ENCODE measurements at regions not wholly inside any gene's neighbourhood (a gene's known extent, or its start where the extent isn't known, plus 50 kb on each side); places are given as distances from the start of the nearest gene placed in this dataset.
"Not testable (repeated sequence)": the region's sequence is repeated elsewhere in the genome, so short reads cannot be mapped to it uniquely, and the experiment has no call there.

DNA sequence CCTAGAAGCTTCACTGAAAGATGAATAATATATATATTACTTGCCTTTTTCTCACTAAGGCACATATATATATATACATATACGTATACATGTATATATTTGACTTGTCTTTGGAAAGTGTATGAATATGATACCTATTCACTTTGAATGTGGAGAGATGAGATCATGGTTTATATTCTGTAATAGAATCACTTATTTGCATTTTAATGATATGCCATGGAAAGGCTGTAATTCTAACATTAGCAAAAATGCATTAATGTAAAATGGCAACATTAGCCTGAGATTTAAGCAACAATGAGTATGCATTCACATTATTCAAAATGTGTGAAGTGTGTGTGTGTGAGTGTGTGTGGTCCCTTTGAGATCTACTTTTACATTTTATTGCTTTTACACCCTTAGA is 54.5 kb upstream of the PRKD1 start:
- ATAC-seq (ENCODE audit: low read depth in 2 of 2), result no peak
- DNase-seq, result no peak
- H3K4me3 Mint-ChIP-seq, result no peak overlapping the region
- H3K9me3 Mint-ChIP-seq, result peaks cover 0 to 3% (median under 1%) of the 10 kb centered on the region in 7 donors
- no peaks in the 10 kb centered on the region for H3K36me3 Mint-ChIP-seq
- H3K4me1 Mint-ChIP-seq, result no peaks in the 10 kb centered on the region
- no peak overlapping the region for H3K27ac Mint-ChIP-seq
- H3K27me3 Mint-ChIP-seq, result no peaks in the 10 kb centered on the region

DNA sequence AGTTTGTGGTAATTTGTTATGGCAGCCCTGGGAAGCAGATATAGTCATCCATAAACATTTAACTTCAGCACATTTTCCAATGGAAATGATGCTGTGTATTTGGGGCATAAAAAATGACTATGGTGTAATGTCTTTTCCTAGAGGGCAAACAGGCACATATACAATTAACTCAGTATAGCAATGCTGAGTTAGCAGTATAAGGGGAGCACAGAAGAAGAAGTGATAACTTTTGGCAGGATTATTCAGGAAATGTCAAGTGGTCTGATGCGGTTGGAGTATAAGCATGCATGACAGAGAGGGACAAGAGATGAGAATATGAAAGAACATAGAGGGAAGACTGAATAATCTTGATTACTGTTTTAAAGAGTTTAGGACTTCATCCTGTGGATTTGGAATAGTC is 55.3 kb upstream of the PRKD1 start:
- Mint-ChIP-seq H3K4me3 (no peak overlapping the region), H3K27ac (no peak overlapping the region), H3K4me1 (no peaks in the 10 kb centered on the region), H3K36me3 (no peaks in the 10 kb centered on the region), H3K9me3 (peaks cover 0 to 1% (median 0%) of the 10 kb centered on the region in 7 donors), H3K27me3 (no peaks in the 10 kb centered on the region)
- no peak for DNase-seq
- ATAC-seq (ENCODE audit: low read depth in 2 of 2), result no peak

DNA sequence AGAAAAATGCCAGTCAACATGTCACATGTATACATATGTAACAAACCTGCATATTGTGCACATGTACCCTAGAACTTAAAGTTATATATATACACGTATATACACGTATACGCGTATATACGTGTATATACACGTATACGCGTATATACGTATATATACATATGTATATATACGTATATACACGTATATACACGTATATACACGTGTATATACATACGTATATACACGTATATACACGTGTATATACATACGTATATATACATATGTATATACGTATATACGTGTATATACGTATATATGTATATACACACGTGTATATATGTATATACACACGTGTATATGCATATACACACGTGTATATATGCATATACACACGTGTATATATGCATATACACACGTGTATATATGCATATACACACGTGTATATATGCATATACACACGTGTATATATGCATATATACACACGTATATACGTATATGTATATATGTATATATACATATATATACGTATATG is 62.8 kb upstream of the PRKD1 start:
- not testable (repeated sequence) for ATAC-seq (ENCODE audit: low read depth in 2 of 2); H3K36me3 Mint-ChIP-seq; H3K9me3 Mint-ChIP-seq

DNA sequence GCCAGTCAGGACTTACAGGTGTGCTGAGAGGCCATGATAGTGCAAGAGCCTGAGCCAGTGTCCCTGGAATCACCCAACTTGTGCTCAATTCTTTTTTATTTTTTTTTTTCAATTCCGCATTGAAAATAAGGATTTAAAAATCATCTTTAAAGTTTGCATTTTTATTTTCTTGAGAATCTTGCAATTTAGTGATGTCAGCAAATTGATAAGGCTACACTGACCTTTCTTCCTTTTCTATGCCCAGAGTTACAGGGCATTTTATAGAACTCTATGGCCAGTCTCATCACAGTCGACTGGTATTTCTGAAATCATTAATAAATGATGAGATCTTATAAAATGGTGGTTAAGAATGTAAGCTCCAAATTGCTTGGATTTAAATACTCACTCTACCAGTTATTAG is 63.3 kb upstream of the PRKD1 start:
- H3K36me3 Mint-ChIP-seq, result no peaks in the 10 kb centered on the region
- ATAC-seq (ENCODE audit: low read depth in 2 of 2) (no peak), DNase-seq (no peak)
- no peaks in the 10 kb centered on the region for H3K4me1 Mint-ChIP-seq
- H3K9me3 Mint-ChIP-seq, result peaks cover 0 to 1% (median 0%) of the 10 kb centered on the region in 7 donors
- H3K27me3 Mint-ChIP-seq, result no peaks in the 10 kb centered on the region
- no peak overlapping the region for H3K27ac Mint-ChIP-seq
- no peak overlapping the region for H3K4me3 Mint-ChIP-seq

More for the DNA sequence above, 62.8 kb upstream of the PRKD1 start:
- not testable (repeated sequence) for DNase-seq, H3K27ac Mint-ChIP-seq, H3K27me3 Mint-ChIP-seq, H3K4me3 Mint-ChIP-seq, H3K4me1 Mint-ChIP-seq

DNA sequence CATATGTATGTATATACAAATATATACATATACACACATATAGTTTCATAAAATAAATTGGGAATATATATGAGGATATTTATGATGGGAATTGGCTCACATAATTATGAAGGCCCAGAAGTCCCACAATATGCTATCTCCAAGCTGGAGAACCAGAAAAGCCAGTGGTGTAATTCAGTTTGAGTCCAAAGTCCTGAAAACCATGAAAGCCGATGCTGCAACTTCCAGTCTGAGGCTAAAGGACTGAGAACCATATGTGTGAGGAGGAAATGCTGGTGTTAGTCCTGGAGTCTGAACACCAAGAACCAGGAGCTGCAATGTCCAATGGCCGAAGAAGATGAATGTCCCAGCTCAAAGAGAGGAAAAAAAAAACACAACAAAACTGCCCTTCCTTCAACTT is 65.5 kb upstream of the PRKD1 start:
- Mint-ChIP-seq H3K4me1 (no peaks in the 10 kb centered on the region), H3K27ac (no peak overlapping the region), H3K27me3 (no peaks in the 10 kb centered on the region), H3K4me3 (no peak overlapping the region), H3K9me3 (peaks cover 0 to 1% (median 0%) of the 10 kb centered on the region in 7 donors), H3K36me3 (no peaks in the 10 kb centered on the region)
- ATAC-seq (ENCODE audit: low read depth in 2 of 2) (no peak), DNase-seq (no peak)

DNA sequence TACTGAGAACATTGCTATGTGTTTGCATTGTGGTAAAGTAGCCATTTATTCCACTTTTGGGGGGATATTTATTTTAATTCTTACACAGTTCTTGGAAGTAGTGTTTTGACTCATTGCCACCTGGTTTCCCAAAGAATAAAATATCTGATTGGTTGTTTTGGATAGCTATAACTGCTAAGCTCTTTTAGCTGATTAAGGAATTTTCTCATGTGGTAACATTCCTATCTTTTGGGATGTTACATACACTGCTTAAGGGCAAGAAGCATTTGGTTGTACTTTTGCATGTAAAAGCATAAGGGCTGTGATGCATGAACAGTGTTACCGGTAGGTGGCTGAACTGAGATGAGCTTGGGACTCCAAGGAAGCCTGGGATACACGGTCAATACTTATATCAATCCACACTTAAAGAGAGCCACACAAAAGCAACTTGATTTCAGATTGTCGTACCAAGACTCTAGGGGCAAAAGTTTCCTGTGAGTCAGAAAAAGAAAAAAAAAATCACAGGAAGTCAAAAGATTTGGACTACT is 71.4 kb upstream of the PRKD1 start:
- H3K9me3 Mint-ChIP-seq, result peaks cover 0 to 1% (median 0%) of the 10 kb centered on the region in 7 donors
- H3K27ac Mint-ChIP-seq, result no peak overlapping the region
- H3K36me3 Mint-ChIP-seq, result no peaks in the 10 kb centered on the region

DNA sequence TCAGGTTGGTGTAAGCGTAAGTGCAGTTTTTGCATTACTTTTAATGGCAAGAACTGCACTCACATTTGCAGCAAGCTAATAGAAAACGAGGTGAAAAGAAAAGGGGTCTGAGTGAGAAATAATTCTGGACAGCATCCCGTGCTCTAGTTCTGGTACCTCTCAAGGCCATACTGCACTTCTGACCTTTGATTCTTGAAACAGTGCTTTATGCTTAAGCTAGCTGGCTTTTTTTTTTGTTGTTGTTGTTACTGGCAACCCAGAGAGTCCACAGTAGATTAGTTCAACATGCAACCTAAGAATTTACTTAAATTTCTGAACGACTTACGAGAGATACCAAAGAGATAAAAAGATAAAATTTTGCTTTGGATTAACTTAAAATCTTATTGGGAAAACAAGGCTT is 75.2 kb upstream of the PRKD1 start:
- Mint-ChIP-seq H3K4me3 (no peak overlapping the region), H3K4me1 (no peaks in the 10 kb centered on the region), H3K27me3 (no peaks in the 10 kb centered on the region), H3K36me3 (no peaks in the 10 kb centered on the region), H3K27ac (no peak overlapping the region), H3K9me3 (peaks cover 0 to 5% (median 0%) of the 10 kb centered on the region in 7 donors)
- no peak for ATAC-seq (ENCODE audit: low read depth in 2 of 2)
- no peak for DNase-seq

More for the DNA sequence above, 71.4 kb upstream of the PRKD1 start:
- H3K4me1 Mint-ChIP-seq, result no peaks in the 10 kb centered on the region
- DNase-seq (no peak), ATAC-seq (ENCODE audit: low read depth in 2 of 2) (no peak)
- H3K4me3 Mint-ChIP-seq, result no peak overlapping the region
- no peaks in the 10 kb centered on the region for H3K27me3 Mint-ChIP-seq

- Mint-ChIP-seq H3K36me3 (no peaks in the 10 kb centered on the region), H3K4me3 (no peak overlapping the region), H3K4me1 (no peaks in the 10 kb centered on the region), H3K27ac (no peak overlapping the region), H3K27me3 (no peaks in the 10 kb centered on the region), H3K9me3 (peaks cover 0 to 8% (median 0%) of the 10 kb centered on the region in 7 donors)
- DNase-seq (no peak), ATAC-seq (ENCODE audit: low read depth in 2 of 2) (peak in 1 of 2 donors; percentile 34)
Measured at GRCh38 chr14:30005114-30005808, 77.6 kb upstream of the PRKD1 start.

- no peak overlapping the region for H3K4me3 Mint-ChIP-seq
- no peak overlapping the region for H3K27ac Mint-ChIP-seq
- ATAC-seq (ENCODE audit: low read depth in 2 of 2) (no peak), DNase-seq (no peak)
- H3K4me1 Mint-ChIP-seq, result no peaks in the 10 kb centered on the region
- H3K27me3 Mint-ChIP-seq, result no peaks in the 10 kb centered on the region
- H3K36me3 Mint-ChIP-seq, result no peaks in the 10 kb centered on the region
- peaks cover 0 to 8% (median 0%) of the 10 kb centered on the region in 7 donors for H3K9me3 Mint-ChIP-seq
Measured at GRCh38 chr14:30006695-30007094, 79.0 kb upstream of the PRKD1 start.

GRCh38 chr14:30015489-30015888 is 87.8 kb upstream of the PRKD1 start:
- no peak overlapping the region for H3K27ac Mint-ChIP-seq
- no peaks in the 10 kb centered on the region for H3K4me1 Mint-ChIP-seq
- H3K27me3 Mint-ChIP-seq, result no peaks in the 10 kb centered on the region
- no peak for DNase-seq
- H3K9me3 Mint-ChIP-seq, result peaks cover 0 to 5% (median 0%) of the 10 kb centered on the region in 7 donors
- ATAC-seq (ENCODE audit: low read depth in 2 of 2), result no peak
- H3K36me3 Mint-ChIP-seq, result no peaks in the 10 kb centered on the region
- H3K4me3 Mint-ChIP-seq, result no peak overlapping the region

DNA sequence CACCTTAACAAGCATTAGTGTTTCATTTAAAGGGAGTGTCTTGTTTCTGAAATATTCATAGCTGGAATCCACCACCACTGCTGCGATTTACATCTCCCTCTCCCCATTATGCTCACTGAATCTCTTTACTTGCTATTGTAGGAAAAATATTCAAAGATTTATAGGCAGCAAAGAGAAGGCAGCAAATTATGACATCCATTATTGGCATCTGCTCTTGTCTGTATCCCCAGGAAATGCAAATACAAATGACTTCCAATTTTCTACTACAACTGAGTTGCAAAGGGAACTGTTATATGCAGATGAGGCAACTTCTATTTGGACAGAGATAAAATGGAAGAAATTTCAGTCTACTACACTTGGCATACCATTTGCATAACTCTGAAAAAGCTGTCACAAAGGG is 88.4 kb upstream of the PRKD1 start:
- Mint-ChIP-seq H3K4me3 (no peak overlapping the region), H3K36me3 (no peaks in the 10 kb centered on the region), H3K4me1 (no peaks in the 10 kb centered on the region), H3K27ac (no peak overlapping the region), H3K27me3 (no peaks in the 10 kb centered on the region), H3K9me3 (peaks cover 0 to 5% (median 0%) of the 10 kb centered on the region in 7 donors)
- no peak for DNase-seq
- ATAC-seq (ENCODE audit: low read depth in 2 of 2), result no peak

DNA sequence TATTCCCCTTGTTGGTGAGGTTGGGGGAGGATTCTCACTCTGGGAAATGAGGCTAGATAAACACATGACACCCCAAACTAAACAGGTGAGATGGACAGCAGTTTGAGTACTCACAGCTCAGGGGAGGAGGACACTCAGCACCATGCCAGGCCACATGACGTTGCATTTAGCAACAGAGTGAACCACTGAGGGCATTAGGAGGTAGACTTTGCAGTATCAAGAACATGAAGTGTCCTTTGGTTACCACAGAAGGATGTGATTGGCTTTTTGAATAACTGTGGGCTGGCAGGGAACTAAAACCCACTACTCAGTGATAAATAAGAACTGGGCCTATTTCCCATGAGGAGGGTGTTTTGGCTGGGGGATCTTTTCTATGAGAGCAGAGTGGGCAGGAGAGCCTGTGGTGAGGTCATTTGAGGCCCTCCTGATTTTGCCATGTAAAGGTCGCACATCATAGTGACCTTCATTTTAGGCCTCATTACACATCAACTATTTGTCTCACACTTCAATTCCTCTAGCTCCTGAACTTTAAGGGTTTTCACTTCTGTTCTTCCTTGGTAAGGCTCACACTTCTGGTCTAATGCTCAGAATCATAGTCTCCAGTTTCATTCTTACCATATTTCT is 89.8 kb upstream of the PRKD1 start:
- H3K36me3 Mint-ChIP-seq, result no peaks in the 10 kb centered on the region
- H3K4me1 Mint-ChIP-seq, result no peaks in the 10 kb centered on the region
- ATAC-seq (ENCODE audit: low read depth in 2 of 2) (no peak), DNase-seq (no peak)
- H3K9me3 Mint-ChIP-seq, result peaks cover 0 to 3% (median 0%) of the 10 kb centered on the region in 7 donors
- H3K27ac Mint-ChIP-seq, result no peak overlapping the region
- no peaks in the 10 kb centered on the region for H3K27me3 Mint-ChIP-seq
- H3K4me3 Mint-ChIP-seq, result no peak overlapping the region

DNA sequence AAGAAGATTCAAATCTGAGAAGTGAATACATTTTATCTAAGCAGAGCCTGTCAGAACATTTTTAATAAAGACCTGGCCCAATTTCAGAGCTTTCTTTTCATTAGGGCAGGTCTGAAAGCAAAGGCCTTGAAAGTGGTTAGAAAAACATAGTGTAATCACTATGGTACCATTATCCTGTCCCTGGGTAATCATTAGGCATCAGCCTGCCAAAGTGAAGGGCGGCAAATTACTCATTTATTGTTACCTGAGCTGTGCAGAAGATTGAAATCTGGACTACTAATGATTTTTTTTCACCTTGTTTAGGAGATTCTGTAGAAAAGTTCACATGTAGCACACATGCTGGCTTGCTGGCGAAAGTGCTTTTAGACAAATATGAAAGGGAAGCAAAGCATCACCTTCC is 92.6 kb upstream of the PRKD1 start:
- no peak overlapping the region for H3K27ac Mint-ChIP-seq
- no peaks in the 10 kb centered on the region for H3K4me1 Mint-ChIP-seq
- no peak for DNase-seq
- H3K9me3 Mint-ChIP-seq, result peaks cover 4 to 11% (median 6%) of the 10 kb centered on the region in 7 donors
- H3K36me3 Mint-ChIP-seq, result no peaks in the 10 kb centered on the region
- no peaks in the 10 kb centered on the region for H3K27me3 Mint-ChIP-seq
- ATAC-seq (ENCODE audit: low read depth in 2 of 2), result no peak
- no peak overlapping the region for H3K4me3 Mint-ChIP-seq

GRCh38 chr14:30020687-30021086 is 93.0 kb upstream of the PRKD1 start:
- no peak overlapping the region for H3K4me3 Mint-ChIP-seq
- H3K27ac Mint-ChIP-seq, result no peak overlapping the region
- H3K36me3 Mint-ChIP-seq, result no peaks in the 10 kb centered on the region
- ATAC-seq (ENCODE audit: low read depth in 2 of 2) (no peak), DNase-seq (no peak)
- peaks cover 4 to 14% (median 6%) of the 10 kb centered on the region in 7 donors for H3K9me3 Mint-ChIP-seq
- no peaks in the 10 kb centered on the region for H3K4me1 Mint-ChIP-seq
- H3K27me3 Mint-ChIP-seq, result no peaks in the 10 kb centered on the region
